NCI-H1092 treated with DMSO at 0.1 percent for 48 hours (cell line): ENCODE measurements at regions not wholly inside any gene's neighbourhood (a gene's known extent, or its start where the extent isn't known, plus 50 kb on each side); places are given as distances from the start of the nearest gene placed in this dataset.
"Not testable (repeated sequence)": the region's sequence is repeated elsewhere in the genome, so short reads cannot be mapped to it uniquely, and the experiment has no call there.

ENCODE experiments used
- DNase-seq: peaks from one replicate; lab custom pipeline; 2025; lab: John Stamatoyannopoulos, UW

DNA sequence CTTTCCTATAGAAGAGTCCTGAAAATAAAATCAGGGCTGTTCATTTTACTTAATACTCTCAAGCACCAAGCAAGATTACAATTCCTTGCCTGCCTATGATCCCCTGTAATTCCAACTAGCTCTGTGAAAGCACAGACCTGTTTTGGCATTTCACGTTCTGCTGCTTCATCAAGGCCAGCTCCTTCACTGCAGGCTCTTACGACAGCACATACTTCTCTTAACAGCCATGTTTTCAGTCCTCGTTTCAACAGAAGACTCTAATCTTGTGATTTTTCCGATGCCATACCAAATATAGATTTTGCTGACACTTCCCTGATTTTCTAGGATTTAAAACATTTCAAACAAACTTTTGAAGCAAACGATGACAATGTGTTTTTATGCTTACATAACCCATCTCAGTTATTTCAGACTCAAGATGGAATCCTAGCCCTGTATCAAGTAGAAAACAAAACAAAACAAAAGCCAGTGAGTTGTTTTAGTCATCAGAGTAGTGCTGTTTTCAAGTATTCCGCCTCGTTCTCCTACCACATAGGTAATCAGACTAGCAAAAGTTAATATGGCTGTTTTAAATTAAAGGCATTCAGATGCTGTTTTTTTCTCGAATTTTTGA is 616.5 kb upstream of the CITED2 start:
- no peak for DNase-seq

DNA sequence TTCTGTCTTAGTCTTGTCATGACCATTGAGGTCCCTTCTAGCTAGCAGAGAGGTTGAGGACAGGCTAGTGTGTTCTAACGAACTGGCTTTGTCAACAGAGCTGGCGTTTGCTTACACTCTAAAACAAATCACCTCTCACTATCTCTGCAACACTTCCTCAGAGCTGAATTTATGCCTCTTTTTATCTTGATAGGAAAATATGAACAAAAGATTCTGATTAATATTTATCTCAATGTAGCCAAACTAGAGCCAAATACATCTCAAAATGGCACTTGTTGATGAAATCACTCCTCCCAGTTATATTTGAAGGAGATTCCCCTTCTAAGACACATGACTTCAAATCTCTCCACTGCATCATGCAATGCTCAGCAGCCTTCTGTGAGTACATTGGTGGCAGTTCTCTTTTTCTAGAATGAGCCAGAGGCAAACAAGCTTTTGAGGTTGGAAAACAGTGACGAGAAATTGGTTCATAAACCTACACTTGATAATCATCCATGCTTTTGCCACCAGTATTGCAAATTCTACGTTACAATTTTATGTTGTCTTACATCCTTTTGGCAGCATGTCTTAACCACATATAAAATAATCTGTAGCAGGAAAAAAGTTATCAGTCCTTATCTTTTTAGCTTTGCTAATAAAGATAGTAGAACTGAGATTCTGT is 615.7 kb upstream of the CITED2 start:
- DNase-seq = no peak

DNA sequence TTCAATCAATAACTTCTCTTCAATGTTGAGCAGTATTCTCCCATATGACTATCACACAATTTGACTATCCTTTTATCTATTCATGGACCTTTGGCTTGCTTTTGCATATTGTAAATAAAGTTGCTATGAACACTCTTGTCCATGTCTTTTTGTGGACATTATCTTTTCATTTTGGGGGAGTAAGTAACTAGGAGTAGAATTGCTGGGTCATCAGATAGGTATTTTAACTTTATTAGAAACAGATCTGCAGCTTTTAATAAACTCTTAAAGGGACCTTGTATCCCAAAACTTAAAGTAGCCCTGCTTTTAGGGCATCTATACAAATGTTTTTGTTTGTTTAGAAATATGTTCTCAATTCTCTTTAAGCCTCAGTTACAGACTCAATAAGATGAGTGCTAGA is 614.2 kb upstream of the CITED2 start:
- no peak for DNase-seq

DNA sequence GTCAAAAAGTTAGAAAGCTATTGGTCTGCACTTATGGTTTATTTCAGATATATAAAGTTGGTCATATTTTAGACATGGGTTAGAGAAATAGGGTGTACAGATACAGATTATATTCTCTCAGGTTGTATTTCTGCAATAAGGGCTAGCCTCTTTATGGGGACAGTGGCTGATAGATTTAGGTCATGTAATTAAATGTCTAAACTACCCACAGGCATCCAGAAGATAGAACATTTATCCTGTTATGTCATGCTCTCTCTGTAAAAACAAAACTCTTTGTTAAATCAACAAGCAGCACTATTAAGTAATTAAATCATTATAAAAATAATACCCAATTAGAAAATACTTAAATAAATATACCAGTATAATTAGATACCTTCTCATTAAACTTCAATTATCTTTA is 612.6 kb upstream of the CITED2 start:
- DNase-seq = no peak

DNA sequence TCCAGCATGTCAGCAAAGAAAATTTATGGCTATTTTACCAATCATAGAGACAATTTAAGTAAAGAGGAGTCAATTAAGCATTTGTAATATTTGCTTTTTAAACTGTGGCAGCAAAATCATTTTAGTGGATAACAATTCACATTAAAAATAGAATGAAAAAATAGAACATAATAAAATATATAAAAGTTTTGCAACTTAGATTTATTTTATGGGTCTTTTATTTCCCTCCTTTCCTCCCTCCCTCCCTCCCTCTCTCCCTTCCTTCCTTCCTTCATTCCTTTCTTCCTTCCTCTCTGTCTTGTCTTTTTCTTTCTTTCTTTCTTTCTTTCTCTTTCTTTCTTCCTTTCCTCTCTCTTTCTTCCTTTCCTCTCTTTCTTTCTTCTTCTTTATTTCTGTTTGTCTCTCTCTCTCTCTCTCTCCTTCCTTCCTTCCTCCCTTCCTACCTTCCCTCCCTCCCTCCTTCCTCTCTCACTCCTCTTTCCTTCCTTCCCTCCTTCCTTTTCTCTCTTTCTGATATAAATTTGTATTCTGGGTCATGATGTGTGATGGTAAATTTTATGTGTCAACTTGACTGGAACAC is 610.9 kb upstream of the CITED2 start:
- DNase-seq = no peak

DNA sequence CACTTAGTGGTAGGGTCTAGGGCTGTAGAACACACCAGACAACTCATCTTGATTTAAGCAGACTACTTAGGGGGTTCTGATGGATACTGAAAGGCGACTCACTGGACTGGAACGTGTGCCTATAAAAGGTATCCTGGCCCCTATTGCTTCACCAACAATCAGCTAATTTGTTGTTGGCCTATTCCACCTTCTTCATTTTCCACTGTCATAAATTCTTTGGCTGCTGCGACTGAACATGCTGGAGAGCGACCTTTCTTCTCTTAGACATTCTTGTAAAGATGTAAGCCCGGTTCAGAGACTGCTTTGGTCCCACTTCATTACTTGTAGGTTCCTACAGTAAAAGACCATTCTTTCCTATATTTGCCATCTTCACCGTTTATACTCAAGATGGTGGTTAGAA is 609.9 kb upstream of the CITED2 start:
- no peak for DNase-seq

DNA sequence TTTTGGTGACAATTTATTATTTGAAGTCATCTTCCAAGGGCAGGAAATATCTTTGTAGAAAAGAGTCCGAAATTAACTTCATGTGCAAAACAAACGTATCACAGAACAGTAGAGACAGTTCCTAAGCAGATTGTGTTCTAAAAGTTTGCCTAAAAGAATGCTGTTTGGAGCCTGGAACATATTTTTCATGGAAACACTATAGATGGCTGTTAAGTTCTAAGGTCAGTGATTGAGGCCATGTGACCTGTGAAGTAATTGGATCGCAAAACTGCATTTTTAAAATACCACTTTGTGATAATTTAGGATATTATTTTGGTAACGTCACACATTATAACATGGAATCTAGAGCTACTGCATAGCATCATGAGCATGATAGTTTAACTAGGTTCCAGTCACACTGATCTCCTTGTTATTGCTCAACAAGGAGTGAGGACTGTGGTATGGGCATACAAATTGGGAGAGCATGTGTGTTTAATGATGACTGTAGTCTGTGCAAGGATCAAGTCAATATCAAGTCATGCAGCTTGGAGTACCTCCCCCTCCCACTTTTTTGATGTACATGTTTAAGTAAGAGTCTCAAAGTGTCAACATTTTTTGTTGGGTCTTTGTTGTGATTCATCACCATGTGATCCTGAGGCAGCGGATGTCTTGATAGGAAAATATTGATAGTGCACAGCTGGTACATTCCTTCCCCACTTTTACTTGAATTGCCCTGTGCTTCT is 609.3 kb upstream of the CITED2 start:
- no peak for DNase-seq

DNA sequence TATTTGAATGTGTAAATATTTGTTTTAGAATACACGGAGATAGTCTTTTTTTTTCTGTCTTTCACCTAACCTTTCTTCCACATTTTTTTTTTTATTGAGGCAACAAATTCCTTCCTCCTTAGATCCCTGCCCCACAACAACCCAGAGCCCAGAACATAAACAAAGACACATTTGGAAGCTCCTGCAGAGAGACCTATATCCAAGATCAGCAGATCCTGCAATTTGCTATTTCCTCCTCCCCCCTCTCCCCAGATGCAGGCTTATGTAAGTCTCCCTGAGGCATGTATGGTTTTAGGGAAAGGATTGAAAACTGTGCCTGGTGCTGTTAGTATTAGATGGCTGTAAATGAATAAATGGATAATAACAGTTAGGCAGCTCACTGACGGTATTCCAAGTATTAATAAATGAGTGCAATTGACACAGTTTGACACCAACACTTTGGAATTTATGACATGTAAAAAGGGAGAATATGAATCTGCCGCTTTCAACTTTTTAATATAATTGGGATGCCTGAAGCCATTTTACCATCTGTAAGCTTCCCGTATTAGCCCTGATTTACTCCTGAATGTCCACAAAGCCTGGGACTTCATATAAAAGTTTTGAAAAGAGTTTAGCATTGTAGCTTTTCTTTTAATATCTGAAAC is 608.3 kb upstream of the CITED2 start:
- DNase-seq = no peak

DNA sequence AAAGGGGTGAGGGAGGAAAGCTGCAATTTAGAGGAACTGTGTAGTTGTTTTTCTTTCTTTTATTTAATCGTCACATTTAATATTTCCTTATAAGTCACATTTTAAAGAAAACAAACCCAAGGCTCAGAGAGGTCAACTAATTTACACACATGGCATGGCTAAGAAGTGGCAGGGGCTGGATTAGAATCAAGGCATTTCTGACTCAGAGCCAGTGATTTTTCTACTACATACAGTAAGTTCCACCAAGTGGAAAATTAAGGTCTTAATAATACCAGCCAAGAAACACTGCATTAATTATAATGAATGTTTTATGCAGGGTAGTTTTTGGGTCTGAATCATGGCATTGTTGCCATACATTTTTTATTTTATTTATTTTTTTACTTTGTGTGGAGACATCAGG is 607.7 kb upstream of the CITED2 start:
- no peak for DNase-seq

DNA sequence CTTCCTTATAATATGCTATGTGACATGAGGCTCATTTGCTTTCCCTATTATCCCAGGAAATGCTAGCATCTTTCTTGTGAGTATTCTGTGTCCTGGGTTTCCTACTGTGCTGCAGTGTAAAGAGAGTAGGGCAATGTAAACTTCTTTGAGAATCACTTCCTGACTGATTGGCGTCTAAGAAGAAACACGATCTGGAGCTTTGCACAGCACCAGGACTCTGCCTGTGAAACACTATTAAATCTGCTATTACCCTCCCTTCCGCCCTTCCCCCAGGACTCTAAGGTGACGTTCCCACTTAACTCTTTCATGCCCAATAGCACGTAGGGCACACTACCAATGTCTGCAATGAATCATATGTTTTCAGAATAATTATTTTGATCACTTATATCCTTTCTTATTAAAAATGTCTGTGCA is 607.3 kb upstream of the CITED2 start:
- peak; percentile 9 for DNase-seq

DNA sequence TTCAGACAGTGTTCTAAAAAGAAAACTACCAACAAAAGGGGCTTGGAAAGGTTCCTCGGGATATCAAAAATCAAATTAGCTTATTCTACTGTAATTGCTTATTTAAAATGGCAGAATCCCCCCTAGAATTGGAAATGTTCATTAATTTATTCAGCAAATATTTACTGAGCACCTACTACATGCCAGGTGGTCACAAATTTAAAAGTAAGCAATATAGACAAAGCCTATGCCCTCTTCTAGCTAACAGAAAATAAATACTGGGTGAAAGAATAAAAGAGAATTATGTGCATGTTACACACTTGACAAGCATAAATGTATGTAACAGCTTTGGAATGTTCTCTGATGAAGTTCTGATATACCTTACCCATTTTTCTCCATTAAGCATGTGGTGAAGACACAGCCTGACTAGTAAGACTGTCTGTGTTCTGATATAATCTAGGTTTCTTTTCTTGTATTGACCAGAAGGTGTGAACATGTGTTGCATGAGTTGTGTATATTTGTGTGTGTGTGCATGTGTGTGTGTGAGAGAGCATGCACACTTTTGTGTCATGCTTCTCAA is 606.7 kb upstream of the CITED2 start:
- no peak for DNase-seq

DNA sequence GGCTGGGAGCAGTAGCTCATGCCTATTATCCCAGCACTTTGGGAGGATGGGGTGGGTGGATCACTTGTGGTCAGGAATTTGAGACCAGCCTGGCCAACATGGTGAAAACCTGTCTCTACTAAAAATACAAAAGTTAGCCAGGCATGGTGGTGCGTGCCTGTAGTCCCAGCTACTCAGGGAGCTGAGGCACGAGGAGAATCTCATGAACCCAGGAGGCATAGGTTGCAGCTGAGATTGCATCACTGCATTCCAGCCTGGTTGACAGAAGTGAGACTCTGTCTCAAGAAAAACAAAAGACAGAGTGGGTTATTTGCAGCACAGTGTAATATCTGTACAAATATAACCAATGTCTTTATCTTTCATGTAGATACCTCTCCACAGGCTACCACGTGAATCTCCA is 606.2 kb upstream of the CITED2 start:
- not testable (repeated sequence) for DNase-seq

DNA sequence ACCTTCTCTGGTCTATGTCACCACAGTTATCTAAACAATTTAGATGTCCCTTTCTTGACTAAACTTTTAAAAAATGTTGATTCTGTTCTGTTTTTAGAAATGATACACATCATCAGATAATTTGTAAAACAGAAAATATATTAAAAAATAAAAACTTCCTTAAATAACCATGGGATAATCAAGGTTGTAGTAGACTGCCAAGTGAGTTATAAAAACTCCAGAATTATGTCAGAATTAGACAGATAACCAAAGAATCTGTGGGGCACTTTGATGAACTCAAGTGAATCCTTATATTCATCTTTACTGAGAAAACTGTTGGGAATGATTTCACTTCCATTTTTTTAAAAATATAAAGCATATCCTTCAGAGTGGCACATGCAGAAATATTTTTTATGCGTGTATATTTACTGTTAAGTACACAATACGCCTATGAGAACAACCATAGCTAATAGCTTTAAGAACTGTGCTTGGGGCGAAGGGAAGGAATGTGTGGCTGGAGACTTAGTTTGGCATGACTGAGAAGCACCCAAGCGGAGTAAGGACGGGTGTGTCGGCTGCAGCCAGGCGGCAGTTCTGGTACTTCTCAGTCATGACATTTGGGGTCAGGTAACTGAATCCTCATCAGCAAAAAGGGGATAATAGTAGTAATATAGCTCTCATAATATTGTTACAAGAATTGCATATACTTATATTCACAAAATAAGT is 604.7 kb upstream of the CITED2 start:
- DNase-seq = no peak

DNA sequence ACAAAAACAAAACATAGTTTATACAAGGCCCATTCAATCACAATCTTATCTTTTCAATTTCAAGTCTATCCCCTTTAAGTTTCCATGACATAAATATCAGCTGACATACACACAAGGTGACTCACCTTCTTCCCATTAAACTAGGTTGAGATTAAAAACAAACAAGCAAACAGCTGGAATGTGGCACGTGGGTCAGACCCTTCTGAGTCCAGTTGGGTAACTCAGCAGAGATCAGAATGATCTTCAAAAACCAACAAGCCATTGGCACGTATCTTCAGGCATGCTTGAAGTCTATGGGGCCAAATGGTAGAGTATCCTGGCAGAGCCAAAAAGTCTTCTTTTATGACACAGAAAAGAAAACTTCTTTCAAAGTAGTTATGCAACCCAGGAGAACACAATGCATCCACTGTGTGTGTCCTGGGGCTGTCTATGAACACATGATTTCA is 603.5 kb upstream of the CITED2 start:
- DNase-seq = no peak

DNA sequence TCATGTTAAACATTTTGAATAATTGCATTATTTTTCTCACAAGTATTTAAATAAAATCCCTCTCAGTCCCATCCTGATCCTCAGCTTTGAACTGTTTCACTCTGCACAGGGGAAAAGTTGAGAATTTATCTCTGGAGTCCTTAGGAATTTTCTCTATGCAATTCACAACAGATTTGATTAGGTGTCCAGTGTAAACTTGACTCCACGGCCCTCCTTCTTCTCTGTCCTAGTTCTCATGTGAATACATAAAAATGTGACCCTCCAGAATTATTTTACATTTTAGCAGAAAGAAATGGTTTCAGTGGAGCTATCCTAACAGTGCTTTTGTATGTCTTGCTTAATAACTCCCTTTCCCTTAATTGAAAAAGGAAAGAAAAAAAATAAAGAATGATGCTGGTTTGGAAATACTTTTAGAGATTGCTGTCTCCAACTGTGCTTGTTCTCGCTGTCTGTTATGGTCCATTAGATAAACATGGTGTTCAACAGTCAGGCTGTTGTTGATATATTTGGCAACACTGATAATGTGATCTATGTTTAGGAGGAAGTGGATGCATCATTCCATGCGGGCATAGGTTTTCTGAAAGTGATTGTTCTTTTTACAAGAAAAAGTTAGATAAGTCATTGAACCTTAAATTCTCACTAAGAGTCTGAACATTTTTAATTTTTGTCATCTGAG is 599.4 kb upstream of the CITED2 start:
- no peak for DNase-seq

DNA sequence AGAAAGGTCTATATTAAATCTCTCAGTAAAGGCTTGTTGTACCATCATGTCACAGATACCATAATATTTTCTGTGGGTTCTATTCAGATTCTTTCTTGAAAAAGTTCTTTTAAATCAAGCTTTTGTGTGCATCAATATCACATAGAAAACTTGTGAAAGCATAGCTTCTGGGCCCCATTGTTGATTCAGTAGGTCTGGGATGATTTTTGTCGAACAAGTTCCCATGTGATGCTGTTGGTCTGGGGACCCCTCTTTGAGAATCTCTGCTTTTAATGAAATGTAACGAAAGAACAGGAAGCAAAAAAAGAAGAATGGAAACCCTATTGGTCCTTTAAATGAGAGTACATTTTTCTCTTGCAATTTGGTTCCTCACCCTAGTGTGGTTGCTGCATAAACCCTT is 597.7 kb upstream of the CITED2 start:
- DNase-seq = no peak

DNA sequence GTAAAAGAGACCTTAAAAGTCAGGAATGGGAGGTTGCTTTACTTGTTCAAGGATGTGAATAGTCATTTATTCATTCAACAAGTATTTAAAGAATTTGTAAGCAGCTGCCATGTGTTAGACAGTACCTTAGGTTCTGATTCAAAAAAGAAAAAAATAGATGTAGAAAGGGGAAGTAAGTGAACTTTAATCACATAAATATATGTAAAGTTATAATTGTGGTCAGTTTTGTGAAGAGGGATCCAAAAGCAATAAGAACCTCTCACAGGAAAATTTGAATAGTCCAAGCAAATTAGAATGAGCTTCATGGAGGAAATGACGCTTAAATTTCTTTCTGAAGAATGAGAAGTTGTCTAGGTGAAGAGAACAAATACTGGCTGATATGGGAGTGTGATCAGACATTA is 596.1 kb upstream of the CITED2 start:
- DNase-seq = no peak

DNA sequence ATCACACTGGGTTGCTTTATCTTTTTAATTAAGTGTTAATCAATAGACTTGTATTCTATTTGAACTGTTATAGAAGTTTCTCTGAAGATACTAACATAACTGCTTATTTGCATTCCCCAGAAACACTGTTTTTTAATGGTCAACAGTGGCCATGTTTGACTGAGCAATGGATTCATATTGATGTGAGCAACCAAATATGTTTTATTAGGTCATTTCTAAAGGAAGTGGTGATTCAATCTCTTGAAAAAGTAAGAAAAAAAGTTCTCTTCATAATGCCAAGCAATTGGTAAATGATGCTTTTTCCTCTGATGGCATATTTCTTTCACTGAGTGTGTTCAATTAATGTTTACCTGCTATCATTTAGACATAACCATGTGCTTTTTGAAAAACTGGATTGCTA is 593.0 kb upstream of the CITED2 start:
- no peak for DNase-seq

DNA sequence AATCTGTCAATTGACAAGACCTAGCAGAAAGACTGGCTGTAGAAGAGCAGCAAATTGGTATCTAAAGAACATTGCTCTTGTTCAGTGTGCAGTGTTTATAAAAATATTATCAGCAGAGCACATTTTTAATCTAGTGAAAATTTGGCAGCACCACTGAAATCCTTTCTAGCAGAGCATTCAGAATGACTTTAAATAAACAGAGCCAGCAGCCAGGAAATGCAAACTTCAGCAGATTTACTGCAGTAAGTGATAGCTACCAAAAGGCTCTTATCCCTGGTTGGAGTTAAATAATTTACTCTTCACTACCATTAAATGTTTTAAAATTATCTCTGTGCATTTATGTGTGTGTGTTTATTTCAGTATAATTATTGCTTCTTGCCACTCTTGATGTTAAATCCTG is 590.9 kb upstream of the CITED2 start:
- peak; percentile 52 for DNase-seq

DNA sequence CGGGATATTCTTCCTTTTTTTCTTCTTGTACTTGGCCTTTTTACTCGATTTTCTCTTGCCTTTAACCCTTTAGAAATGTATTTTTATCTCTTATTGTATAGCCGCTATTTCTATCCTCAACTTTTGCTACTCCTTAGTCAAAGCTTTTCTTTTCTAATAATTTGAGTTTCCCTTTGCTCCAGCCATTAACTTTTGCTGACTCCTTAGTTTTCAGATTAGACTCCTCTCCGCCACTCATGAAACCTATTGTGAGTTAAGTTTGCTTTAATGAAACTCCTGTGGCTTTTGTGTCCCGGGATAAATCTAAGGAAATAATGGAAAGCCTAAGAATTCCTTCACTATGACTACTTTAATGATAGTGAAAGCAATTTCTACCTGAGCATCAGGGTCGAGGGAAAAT is 590.3 kb upstream of the CITED2 start:
- no peak for DNase-seq
